ENCODE measurements at regions not wholly inside any gene's neighbourhood (a gene's known extent, or its start where the extent isn't known, plus 50 kb on each side); places are given as distances from the start of the nearest gene placed in this dataset.

DNA sequence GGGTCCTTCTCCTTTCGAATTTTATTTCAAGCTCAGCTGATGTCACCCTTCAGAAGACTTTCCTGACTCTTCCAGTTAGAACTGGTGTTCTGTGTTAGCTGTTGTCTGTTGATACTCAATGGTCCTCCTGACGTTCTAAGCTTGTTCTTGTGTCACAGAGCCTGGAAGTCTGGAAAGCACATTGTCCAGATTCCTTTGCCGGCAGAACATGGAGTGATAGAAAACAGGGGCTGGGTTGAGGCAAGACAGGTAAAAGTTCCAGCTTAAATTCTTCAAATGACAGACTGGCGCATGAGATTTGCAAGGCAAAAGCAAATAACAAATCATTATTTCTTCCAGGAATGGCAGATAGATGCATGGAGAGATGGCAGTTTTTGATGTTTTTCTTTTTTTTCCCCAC is 102.0 kb upstream of the CLSTN2 start:
- H3K4me3 Mint-ChIP-seq (ENCODE audit: unreplicated experiment), result no peak overlapping the region
- TF ChIP-seq, protein P1, sequence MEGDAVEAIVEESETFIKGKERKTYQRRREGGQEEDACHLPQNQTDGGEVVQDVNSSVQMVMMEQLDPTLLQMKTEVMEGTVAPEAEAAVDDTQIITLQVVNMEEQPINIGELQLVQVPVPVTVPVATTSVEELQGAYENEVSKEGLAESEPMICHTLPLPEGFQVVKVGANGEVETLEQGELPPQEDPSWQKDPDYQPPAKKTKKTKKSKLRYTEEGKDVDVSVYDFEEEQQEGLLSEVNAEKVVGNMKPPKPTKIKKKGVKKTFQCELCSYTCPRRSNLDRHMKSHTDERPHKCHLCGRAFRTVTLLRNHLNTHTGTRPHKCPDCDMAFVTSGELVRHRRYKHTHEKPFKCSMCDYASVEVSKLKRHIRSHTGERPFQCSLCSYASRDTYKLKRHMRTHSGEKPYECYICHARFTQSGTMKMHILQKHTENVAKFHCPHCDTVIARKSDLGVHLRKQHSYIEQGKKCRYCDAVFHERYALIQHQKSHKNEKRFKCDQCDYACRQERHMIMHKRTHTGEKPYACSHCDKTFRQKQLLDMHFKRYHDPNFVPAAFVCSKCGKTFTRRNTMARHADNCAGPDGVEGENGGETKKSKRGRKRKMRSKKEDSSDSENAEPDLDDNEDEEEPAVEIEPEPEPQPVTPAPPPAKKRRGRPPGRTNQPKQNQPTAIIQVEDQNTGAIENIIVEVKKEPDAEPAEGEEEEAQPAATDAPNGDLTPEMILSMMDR (IDR thresholded peaks at IDR 0.05; ENCODE audit: insufficient read depth in 1 of 2, low read depth in 1 of 2, low read length in 1 of 2, severe bottlenecking in 1 of 2, unreplicated experiment in 1 of 2), result no peak
- H3K9me3 Mint-ChIP-seq (ENCODE audit: unreplicated experiment), result no peaks in the 10 kb centered on the region
- H3K36me3 Mint-ChIP-seq (ENCODE audit: insufficient read depth, unreplicated experiment), result no peaks in the 10 kb centered on the region
- POLR2A ChIA-PET, result no interaction called here
- H3K27me3 Mint-ChIP-seq (ENCODE audit: insufficient read depth, unreplicated experiment), result no peaks in the 10 kb centered on the region
- BruUV-seq (replicated peaks), result no TSS peak
- H3K27ac Mint-ChIP-seq (ENCODE audit: unreplicated experiment), result no peak overlapping the region
- H3K27me3 ChIP-seq (replicated peaks; ENCODE audit: control insufficient read depth, insufficient read depth, low read length), result no peaks in the 10 kb centered on the region
- no peaks in the 10 kb centered on the region for H3K4me1 ChIP-seq
- no peaks in the 10 kb centered on the region for H3K36me3 ChIP-seq (ENCODE audit: control insufficient read depth, insufficient read depth, low read length)
- H3K4me3 ChIP-seq (ENCODE audit: low read depth, low read length), result no peak overlapping the region
- H3K4me1 Mint-ChIP-seq (ENCODE audit: low read depth, unreplicated experiment), result peaks cover 5% of the 10 kb centered on the region
- no peaks in the 10 kb centered on the region for H3K9me3 ChIP-seq
- DNase-seq, result no peak
- intact Hi-C loops (cut with micrococcal nuclease; ENCODE audit: unreplicated experiment), result no loop called here
- CTCF ChIA-PET, result no interaction called here

DNA sequence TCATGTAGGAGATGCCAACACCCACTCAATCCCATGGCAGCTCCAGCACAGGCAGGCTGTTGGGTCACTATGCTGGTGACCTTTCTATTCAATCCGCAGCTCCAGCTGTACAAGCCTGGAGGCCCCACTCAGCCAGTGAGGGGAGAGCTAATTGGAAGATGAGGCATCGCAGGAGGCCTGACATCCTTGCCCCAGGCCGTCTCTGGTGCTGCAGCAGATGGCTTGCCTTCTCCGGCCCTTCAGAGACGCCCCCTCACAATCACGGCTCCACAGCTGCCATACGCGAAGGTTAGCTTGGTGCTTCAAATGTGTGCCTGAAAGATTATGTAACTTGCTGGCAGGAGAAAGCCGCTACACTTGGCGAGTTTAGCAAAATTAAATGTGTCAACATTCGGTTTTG is 104.2 kb upstream of the CLSTN2 start:
- CTCF ChIA-PET, result no interaction called here
- TF ChIP-seq, protein P1 (IDR thresholded peaks at IDR 0.05; ENCODE audit: insufficient read depth in 1 of 2, low read depth in 1 of 2, low read length in 1 of 2, severe bottlenecking in 1 of 2, unreplicated experiment in 1 of 2), result no peak
- POLR2A ChIA-PET, result no interaction called here

DNA sequence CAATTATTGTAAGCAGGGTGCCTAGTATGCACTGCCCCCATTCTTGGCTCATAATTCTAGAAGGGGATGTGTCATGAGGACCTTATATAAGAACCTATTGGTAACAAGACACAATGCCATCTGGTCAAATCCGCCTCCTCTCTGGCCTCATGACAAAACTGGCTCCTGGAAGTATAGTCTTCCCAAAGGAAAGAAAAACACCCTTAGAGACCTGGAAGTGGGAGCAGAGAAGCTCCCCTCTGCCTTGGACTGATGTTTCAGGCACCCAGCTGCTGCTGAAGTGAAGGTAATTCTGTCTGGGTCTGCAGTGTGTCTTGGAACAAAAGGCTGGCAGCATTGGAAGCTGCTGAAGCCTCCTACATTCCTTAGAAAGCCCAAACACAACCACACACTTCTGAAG is 107.2 kb upstream of the CLSTN2 start:
- no peak overlapping the region for H3K27ac Mint-ChIP-seq (ENCODE audit: unreplicated experiment)
- H3K36me3 Mint-ChIP-seq (ENCODE audit: insufficient read depth, unreplicated experiment), result no peaks in the 10 kb centered on the region
- intact Hi-C loops (cut with micrococcal nuclease; ENCODE audit: unreplicated experiment), result no loop called here
- Histone ChIP-seq H3K4me3 (ENCODE audit: low read depth, low read length) (no peak overlapping the region), H3K36me3 (ENCODE audit: control insufficient read depth, insufficient read depth, low read length) (no peaks in the 10 kb centered on the region), H3K27me3 (replicated peaks; ENCODE audit: control insufficient read depth, insufficient read depth, low read length) (no peaks in the 10 kb centered on the region), H3K4me1 (no peaks in the 10 kb centered on the region), H3K9me3 (no peaks in the 10 kb centered on the region)
- POLR2A ChIA-PET, result no interaction called here
- no peaks in the 10 kb centered on the region for H3K27me3 Mint-ChIP-seq (ENCODE audit: insufficient read depth, unreplicated experiment)
- no TSS peak for BruUV-seq (replicated peaks)
- TF ChIP-seq, protein P1 (IDR thresholded peaks at IDR 0.05; ENCODE audit: insufficient read depth in 1 of 2, low read depth in 1 of 2, low read length in 1 of 2, severe bottlenecking in 1 of 2, unreplicated experiment in 1 of 2), result no peak
- CTCF ChIA-PET, result no interaction called here
- H3K4me1 Mint-ChIP-seq (ENCODE audit: low read depth, unreplicated experiment), result no peaks in the 10 kb centered on the region
- DNase-seq, result no peak
- H3K4me3 Mint-ChIP-seq (ENCODE audit: unreplicated experiment), result no peak overlapping the region
- H3K9me3 Mint-ChIP-seq (ENCODE audit: unreplicated experiment), result no peaks in the 10 kb centered on the region

More for the DNA sequence above, 104.2 kb upstream of the CLSTN2 start:
- Mint-ChIP-seq H3K9me3 (ENCODE audit: unreplicated experiment) (no peaks in the 10 kb centered on the region), H3K36me3 (ENCODE audit: insufficient read depth, unreplicated experiment) (no peaks in the 10 kb centered on the region), H3K27ac (ENCODE audit: unreplicated experiment) (no peak overlapping the region), H3K27me3 (ENCODE audit: insufficient read depth, unreplicated experiment) (no peaks in the 10 kb centered on the region), H3K4me1 (ENCODE audit: low read depth, unreplicated experiment) (no peaks in the 10 kb centered on the region), H3K4me3 (ENCODE audit: unreplicated experiment) (no peak overlapping the region)
- Histone ChIP-seq H3K9me3 (no peaks in the 10 kb centered on the region), H3K4me3 (ENCODE audit: low read depth, low read length) (no peak overlapping the region), H3K27me3 (replicated peaks; ENCODE audit: control insufficient read depth, insufficient read depth, low read length) (no peaks in the 10 kb centered on the region), H3K36me3 (ENCODE audit: control insufficient read depth, insufficient read depth, low read length) (no peaks in the 10 kb centered on the region), H3K4me1 (no peaks in the 10 kb centered on the region)
- BruUV-seq (replicated peaks), result no TSS peak
- DNase-seq, result peak in 1 of 2 experiments; percentile 35
- intact Hi-C loops (cut with micrococcal nuclease; ENCODE audit: unreplicated experiment), result no loop called here
